ENCODE measurements at regions not wholly inside any gene's neighbourhood (a gene's known extent, or its start where the extent isn't known, plus 50 kb on each side); places are given as distances from the start of the nearest gene placed in this dataset.

- no peak for DNase-seq
Measured at GRCh38 chrX:68944211-68944610, 115.4 kb downstream of the EFNB1 start.

GRCh38 chrX:68942840-68943239 is 114.0 kb downstream of the EFNB1 start:
- DNase-seq, result no peak

DNA sequence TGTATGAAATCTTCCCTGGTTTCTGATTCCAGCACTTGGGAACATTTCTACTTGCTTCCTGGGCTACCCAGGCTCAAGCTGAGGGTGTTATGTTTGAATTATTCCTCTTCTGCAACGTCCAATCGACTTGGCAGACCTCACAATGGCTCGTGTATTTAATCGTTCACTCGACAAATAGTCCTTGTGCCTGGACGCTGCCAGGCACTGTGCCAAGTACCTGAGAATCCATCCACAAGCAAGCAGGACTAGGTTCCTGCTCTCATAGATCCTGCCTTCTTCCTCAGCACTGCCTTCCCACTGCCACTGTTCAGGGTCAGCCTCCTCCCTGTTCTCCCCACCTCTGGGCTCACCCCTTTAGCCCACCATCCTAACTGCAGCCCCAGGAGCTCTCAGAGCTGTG is 113.3 kb downstream of the EFNB1 start:
- DNase-seq, result no peak

DNA sequence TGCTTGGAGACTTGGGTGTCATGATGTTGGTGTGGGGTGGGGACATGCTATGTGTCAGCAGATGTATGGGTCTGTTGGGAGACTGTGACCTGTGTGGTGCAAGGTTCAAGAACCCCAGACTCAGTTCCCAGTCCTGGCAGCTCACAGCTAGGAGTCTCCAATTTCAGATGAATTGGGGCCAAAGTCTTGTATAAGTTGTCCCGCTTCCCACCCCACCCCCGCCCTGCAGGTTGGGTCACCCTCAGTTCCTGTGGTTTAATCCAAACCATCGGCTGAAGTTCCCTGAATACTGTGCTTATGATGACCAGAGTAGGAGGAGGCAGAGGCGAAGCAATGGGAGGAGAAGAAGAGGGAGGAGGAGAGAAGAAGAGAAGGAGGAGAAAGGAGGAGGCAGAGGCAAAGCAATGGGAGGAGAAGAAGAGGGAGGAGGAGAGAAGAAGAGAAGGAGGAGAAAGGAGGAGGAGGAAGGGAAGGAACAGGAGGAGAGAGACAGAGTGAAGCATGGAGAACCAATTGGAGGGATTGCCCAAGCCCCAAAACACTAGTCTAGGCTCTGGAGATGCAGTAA is 112.6 kb downstream of the EFNB1 start:
- DNase-seq, result no peak

DNA sequence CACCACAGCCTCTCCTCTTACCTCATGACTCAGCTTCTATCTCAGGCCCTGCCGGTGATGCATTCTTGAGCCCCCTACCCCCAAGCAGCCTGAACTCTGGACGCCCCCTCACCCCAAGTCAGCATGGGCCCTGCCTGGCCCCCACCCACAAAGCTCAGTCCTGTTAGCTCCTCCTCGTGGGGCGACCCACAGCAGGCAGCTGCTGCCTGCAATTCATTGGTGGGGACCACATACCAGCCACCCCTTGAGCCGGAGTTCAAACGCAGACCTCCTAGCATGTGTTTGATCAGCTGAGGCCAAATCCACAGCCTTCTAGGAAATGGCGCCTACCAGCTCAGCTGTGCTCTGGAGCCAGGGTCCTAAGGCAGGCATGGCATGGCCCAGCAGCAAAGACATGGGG is 111.8 kb downstream of the EFNB1 start:
- DNase-seq, result no peak

DNA sequence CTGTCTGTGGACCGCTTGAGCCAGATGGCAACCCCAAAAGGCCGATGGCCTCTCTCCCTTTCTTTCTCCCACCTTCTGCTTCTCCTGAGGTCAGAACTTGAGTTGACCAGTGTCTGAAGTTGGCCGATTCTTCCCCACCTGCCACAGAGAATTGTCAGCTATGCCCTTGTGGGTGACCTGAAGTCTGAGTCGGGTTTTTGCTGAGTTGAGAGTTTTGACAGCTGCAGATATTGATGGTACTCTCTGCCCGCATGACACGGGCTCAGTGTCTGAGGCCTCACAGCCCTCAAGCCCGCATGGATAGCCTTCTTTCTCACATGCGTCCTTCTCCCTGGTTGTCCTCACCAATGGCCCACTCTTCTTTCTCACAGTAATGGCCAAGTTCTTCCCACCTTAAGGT is 111.0 kb downstream of the EFNB1 start:
- DNase-seq, result no peak

DNA sequence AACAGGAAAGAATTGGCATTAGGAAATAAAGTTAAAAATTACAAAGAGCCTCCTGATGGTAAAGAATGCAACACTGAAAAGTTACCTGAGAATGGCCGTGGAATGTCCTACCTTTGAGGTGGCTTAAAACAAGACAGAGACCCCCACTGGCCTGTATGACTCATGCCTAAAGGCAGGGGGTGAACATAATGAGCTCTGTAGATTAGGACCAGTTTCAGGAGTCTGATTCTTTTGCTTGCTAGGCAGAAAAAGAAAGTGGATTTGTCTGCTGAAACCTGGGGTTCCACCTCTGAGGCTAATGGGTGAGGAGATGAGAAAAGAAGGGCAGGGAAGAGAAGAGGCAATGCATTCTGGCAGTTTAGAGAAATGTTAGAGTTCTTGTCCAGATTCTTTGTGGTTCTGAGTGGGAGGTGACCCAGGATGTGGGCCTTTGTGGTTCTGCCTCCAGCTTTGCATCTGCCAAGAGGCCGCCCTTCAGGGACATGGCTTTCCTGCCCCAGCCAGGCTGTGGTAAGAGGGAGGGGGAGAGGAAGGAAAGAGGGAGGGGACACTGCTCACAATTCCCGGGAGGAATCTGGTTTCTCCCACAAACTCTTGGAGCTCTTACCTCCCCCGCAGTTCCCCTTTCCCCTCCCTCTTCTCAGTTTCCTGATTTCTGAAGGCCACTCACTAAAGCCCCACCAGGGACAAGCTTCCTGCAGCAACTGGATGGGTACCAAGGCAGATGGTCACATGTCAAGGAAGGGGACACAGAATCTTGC is 109.6 kb downstream of the EFNB1 start:
- DNase-seq, result no peak

GRCh38 chrX:68937581-68937980 is 108.8 kb downstream of the EFNB1 start:
- DNase-seq, result no peak

DNA sequence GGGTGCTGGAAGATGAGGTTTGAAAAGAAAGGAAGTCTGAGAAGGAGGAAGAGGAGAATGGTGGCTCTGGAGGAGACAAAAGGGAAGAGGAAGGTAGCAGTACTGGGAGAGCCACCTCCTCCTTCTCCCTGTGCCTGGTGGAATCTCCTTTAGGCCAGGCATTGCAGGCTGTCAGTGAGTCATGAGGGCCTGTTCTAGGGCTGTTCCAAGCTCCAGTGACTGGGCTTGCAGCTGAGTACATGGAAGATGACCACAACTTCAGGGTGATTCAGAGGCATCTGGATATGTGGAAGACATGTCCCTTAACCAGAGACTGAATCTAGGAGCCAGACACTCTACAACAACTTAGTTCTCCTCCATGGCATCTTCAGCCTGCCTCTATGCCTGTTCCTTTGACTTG is 107.8 kb downstream of the EFNB1 start:
- no peak for DNase-seq

DNA sequence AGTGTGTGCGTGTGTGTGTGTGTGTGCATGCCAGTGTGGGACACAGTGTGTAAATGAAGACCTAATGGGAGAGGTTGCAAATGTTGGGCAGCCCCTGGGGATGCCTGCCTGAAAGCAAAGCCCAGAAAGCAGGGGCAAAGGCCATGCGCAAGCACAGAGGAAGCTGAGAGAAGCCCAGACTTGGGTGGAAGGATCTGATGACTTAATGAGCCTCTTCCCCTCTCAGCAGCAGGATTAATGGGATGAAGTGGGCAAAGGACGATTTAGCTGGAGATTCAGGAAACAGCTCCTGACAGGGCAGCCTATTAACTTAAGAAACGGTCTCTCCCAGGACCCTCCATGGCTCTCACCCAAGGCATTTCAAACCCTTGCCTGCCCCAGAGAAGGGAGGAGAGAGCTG is 107.3 kb downstream of the EFNB1 start:
- DNase-seq, result no peak

- no peak for DNase-seq
Measured at GRCh38 chrX:68935362-68935761, 106.5 kb downstream of the EFNB1 start.

GRCh38 chrX:68934922-68935321 is 106.1 kb downstream of the EFNB1 start:
- no peak for DNase-seq

- DNase-seq, result no peak
Measured at GRCh38 chrX:68934421-68934820, 105.6 kb downstream of the EFNB1 start.

- DNase-seq, result no peak
Measured at GRCh38 chrX:68932611-68933010, 103.8 kb downstream of the EFNB1 start.

DNA sequence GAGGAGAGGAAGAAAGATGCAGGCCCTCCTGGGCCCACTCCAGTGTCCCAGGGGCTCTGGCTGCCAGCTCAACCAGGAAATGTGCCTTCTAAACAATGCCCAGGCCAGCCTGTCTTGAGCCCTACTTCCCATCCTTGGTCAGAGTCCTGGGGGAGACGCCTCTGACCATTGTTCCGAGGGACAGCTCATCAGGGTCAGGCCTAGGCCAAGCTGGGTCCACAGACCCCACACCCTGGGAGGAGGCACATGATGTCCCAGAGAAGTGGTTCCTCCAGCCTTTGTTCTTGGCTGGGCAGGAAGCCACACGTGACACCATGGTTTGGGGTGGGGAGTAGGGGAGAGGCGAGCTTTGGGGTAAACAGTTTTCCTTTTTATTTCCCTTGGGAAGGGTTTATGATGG is 102.5 kb downstream of the EFNB1 start:
- DNase-seq, result no peak

- no peak for DNase-seq
Measured at GRCh38 chrX:68930542-68931317, 101.9 kb downstream of the EFNB1 start.

DNA sequence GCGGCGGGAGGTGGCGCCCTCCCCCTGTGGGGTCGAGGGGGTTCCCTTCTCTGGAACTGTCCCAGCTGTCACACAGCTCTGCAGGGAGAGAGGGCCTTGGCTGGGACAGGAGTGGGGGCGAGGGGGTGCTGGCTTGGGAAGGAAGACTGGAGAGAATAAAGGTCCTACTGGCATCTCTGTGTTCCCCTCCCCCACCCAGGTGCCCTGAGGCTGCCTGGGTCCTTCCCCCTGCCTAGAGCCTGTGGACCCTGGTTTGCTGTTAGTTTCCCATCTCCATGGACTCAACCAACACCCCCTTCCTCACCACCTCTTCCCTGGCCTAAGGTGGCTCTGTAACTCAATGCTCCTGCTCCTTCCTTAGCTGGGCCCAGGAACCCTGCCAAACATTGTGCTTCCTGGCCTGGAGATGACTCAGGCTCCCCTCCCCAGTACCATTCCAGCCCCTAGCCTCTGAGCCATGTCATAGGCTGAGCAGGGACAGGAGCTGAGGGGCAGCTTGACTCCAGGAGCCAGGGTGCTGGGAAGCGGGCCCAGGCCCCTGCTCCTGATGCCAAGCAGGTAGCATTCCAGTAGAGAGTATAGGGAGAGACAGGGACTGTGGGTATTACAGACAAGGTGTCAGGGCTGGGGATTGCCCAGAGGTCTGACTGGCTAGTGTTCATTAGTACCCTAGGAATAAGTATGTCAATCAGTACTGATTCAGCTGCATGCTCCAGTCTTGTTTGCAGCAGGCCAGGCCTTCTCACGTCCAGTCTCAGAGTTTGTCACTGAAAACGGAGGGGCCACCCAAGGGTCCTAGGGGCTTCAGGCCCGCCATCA is 100.7 kb downstream of the EFNB1 start:
- no peak for DNase-seq

- DNase-seq, result no peak
Measured at GRCh38 chrX:68928401-68928800, 99.6 kb downstream of the EFNB1 start.

DNA sequence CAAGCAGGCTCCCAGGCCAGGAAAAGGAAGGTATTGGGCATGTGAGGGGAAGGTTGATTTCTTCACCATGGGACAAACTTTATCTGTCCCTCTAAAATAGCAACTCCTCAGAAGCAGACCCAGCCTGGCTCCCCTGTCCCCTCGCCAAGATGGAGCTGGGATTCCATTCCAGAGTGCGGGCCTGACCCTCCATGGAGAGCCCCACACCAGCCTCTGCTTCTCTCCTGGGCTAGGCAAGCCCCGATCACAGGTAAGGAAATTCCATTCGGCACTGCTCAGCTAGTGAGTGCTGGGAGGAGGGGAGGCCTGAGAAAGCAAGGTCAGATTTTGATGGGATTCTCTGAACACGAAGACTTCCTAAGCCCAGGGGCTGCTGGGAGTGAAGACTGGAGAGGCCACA is 98.4 kb downstream of the EFNB1 start:
- no peak for DNase-seq

- no peak for DNase-seq
Measured at GRCh38 chrX:68923147-68923546, 94.3 kb downstream of the EFNB1 start.

GRCh38 chrX:68922013-68922412 is 93.2 kb downstream of the EFNB1 start:
- DNase-seq, result no peak

DNA sequence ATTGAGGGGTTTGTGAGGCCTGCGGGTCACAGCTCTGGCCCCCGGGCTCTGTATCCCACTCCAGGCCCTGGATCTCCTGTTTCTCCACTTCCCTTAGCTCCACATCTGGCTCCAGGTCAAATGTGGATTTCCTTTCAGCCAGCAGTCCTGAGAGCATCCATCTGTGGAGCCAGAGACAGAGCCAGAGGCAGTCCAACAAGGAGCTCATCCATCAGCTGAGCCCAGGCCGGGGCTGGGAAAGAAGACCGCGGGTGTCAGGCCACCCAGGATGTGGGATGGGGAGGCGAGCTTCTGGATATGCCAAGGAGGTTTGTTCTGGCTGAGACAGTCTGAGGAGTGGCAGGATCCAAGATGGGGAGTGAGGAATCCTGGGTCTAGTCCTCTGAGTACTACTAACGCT is 91.7 kb downstream of the EFNB1 start:
- no peak for DNase-seq

GRCh38 chrX:68919707-68920106 is 90.9 kb downstream of the EFNB1 start:
- DNase-seq, result no peak

Measured in T-helper 1 cell (primary cell).